HG03442 (cell line): ENCODE measurements at regions not wholly inside any gene's neighbourhood (a gene's known extent, or its start where the extent isn't known, plus 50 kb on each side); places are given as distances from the start of the nearest gene placed in this dataset.
"Not testable (repeated sequence)": the region's sequence is repeated elsewhere in the genome, so short reads cannot be mapped to it uniquely, and the experiment has no call there.

Experiments used
- ATAC-seq: cut with Tn5 transposase; IDR thresholded peaks from one replicate; pipeline ENCODE4 v1.9.1; 2021; ENCODE audit warnings: mild to moderate bottlenecking, moderate library complexity; ENCODE audit not compliant: unreplicated experiment

DNA sequence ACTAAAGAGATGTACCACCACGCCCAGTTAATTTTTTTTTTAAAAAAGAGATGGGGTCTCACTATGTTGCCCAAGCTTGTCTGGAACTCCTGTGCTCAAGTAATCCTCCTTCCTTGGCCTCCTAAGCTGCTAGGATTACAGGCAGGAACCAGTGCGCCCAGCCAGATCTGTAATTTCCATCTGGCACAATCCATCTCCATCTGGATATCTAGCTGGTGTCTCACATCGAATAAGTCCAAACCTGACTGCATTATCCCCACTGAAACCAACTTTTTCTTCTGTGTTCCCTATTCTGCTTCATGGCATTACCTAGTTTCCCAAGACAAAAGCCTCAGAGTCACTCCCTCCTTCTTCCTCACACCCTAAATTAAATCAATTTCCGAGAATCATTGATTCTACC lies 125.8 kb upstream of the TEX13C start:
- ATAC-seq: no peak

DNA sequence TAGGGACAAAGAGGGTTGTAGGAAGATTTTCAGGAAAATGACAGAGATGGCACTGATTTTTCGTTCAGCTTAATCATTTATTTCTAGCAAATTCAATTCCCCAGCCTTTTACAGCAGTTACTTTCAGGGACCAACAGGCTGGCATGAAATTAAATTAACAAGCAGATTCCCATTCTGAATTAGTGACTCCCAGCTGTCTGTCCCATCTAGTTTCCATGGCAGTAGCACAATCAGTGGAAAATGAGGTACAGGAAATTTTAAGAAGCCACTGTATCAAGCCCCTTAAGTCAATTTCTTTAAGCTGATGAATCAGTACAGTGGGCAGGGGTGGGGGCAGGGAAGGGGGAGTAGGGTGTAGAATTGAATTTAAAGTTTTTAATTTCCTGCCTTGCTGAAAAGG lies 121.1 kb upstream of the TEX13C start:
- ATAC-seq: no peak

DNA sequence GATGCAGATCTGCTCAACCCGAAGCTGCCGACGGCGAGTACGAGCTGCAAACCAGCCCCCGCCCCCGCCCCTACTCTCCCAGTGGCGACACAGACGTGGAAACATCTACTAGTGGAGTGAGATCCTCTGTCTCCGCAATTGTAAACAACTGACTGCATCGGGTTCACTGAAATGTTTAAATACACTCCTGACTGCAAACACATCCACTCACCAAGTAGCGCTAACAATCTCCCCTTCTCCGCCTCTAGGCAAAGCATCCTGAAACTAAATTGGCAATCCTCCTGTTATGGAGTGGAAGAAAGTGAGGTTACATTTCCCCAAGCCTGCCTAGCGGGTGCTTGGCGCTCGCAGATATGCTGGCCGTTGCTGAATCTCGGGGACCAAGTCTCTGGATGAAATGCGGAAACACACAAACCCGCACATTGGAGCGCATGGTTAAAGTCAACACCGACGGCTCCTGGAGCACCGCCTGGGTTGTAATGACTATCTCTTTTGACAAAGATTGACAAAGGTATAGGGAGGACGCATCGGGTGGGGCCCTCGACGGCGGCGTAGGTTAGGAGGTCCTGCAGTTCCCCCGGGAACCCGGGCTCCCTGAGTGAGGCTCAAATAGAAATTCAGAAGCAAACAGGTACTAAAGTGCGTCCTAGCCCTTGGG lies 117.0 kb upstream of the TEX13C start:
- ATAC-seq: no peak

DNA sequence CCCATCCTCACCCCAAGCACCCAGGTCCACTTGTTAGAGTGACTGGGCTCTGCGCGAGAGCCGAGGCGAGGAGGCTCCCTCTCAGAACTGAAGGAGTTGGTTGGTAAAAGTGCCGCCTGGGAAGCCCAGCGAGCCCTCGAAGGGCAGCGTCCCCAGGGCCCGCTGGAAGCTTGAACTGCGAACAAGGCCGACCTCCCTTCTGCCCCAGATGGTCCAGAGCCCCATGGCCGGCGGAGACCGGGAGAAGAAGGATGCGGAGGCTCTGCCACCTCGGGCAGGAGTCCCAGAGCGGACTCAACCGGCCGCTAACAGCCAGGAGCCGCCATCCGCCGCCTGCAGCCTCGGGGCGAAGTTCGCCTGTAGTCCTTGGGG lies 116.3 kb upstream of the TEX13C start:
- no peak for ATAC-seq

DNA sequence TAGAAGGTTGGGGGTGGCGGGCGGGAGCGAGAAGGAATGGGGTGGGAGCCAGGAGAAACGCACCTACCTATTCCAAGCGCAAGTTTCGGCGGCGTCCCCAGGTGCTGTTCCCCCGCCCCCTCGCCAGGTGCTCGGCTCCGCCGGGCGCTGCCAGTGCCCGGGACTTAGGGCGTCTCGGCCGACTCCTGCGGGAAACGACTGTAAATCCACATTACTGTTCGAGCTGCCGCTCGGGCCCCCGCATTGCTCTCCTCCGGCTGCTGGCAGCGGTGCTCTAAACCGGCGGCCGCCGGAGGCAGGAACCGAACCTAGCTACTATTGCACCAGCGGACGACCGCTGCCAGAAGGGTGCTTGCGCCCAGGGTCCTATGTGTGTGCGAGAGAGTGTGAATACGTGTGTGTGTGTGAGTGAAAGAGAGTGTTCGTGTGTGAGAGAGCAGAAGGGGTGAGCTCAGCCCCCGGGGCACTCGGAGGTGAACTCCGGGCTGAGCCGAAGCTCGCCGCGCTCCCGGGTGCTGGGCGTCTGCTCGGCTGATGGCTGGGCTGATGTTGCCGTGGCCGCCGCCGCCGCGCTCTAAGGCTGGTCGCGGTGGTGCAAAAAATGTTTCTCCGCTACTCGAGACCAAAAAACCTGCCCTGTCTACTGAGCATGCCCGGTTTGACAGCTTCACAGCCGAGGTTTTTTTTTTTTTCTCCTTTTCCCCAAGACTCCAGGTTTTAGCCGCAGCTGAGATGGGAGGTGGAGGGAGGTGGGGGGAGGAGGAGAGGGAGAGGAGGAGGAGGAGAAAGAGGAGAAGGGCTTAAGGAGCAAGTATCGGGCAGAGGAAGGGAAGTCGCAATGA lies 115.7 kb upstream of the TEX13C start:
- no peak for ATAC-seq

DNA sequence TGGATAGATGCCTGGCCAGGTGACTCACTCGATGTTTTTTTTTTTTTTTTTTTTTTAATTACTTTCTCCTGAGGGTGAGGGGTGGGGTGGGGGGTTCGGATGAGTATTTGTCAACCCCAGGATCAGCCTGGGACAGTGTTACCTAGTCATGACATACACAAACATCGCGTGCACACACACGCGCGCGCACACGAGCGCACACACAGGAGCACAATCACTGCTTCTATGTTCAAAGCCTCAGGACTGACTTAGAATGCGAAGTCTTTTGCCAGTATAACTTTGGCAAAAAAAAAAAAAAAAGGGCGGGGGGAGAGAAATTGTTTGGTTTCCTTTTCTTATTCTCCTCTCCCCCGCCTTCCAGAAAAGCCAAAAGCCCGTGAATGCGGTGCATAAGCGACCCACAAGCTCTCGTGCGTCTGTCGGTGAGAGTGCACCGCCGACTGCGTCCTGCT lies 115.0 kb upstream of the TEX13C start:
- ATAC-seq: no peak

DNA sequence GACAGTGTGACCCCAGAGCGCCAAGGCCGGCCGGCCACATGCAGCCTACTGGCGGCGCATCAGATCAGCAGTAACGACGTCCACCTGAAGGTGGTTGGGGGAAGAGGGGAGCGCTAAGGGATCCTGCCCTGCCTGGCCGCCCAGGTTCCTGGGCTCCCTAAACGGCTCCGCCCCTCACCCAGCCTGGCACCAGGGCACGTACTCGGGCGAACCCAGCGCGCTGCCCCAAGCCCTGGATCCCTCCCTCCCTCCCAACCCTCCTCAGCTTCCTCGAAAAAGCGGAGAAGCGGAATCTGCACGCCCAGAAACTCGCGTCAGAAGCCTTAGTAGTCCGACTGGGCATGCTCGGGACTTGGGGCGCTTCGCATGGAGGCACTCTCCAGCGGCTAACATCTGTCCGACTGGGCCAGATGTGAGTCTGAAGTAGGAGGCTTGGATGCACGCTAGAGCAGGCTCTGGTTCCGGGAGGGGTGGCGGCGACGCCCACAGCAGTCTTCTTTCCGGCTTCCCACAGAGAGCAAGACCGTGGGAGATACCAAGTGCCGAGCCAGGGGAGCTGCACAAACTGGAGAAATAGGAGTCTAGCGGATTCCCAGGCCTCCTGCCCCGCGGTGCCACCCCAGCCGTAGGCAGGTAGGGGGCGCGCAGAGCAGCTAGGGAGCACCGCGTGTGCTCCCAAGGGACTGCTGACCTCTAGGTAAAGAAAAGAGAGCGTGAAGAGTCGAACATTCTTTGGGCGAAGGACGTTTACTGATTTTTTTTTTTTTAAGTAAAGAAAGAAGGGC lies 114.3 kb upstream of the TEX13C start:
- no peak for ATAC-seq

DNA sequence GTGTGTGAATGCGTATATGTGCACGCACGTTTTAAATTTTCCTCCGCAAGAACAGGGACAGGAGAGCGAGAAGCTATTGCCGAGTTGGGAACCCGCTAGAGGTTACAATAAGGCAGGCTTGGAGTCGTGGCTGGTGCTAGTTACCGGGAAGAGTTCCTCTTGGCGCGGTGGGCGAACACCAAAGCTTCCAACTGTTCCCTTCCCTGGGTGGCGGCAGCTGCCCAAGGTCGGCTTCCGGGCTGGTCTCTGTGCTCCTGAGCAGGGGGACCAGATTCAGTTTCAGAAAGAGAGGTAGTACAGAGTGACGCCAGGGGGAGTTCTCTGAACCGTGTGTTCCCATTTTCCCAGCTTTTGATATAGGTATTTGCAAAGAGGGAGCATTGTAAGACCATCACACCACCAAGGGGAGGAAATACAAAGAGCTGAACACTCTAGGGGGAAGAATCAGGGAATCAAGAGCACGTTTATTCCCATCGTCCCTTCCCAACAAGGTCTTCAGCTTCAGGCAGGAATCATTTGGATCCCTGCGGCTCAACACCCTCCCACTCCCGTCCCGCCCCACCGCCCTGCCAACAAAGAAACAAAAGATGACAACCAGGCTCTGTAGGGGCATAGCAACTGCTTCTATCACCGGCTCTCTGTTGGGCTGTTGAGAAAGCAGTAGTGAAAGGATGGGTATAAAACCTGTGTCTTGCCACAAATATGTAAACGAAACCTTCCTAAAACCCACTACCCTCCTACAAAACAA lies 113.6 kb upstream of the TEX13C start:
- no peak for ATAC-seq

DNA sequence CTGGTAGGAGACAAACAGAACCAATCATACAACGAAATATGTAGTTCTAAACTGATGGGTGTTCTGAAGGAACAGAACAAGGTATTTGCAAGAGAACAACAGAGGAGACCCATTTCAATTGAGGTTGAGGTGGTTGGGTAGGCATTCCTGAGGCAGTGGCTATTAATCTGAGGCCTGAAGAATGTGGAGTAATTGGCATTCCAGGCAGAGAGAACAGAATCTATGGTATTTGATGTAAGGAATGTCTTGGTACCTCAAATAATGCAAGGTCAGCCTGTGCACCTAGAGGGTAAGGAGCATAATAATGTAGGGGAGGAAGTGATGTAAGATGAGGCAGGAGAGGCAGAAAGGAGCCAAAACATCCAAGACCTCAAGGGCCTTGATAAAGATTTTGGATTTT lies 109.5 kb upstream of the TEX13C start:
- no peak for ATAC-seq

DNA sequence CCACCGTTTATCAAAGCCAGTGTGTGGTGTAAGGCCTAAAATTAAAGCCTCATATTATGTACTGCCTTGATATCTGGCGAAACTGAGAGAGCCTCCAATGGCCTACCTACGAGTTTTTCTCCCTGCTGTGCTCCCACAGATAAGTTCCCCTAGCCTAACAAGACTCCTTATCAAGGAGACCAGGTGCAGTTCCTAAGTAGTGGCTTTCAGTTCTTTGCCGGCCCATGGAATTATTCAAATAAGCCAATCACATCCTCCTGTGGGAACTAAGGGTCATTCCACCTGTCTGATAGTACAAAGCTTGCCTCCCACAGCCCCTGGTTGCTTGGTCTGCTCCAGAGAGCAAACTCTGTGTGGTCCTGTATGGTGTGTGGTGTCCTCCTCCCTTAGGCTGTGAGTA lies 99.8 kb upstream of the TEX13C start:
- no peak for ATAC-seq

DNA sequence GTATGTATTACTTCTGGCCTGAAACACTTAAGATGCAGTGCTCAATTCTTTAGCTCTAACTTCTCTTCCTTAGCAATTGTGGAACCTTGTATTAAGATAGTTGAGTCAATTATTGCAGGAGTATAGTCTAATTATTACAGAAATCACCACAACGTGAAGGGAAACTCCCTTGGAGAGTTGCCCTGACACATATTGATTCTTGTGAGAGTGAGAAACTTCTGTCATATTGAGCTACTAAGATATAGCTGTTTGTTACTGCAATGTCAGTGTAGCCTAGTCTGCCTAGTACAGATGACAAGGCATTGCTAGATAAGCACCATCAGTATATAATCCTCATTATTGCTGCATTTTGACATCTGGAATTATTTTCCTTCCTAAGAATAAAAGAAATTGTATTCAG lies 82.7 kb upstream of the TEX13C start:
- no peak for ATAC-seq

DNA sequence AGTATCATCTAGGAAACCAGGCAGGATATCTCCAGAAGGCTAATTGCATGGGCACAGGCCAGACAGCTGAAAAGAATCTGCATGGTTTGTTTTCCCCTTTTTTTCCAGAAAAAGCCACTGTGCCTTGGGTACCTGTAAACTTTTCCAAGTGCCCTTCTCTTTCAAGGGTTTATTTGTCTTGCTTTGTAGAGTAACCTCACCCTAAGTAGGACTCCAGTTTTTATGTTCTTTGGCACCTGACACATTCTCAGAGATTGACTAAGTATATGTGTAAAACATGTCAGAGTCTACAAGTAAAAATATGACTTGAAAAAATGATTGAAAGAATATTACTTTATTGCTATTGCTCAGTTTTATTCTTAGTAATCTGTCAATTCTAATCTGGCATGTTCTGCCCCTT lies 70.7 kb upstream of the TEX13C start:
- ATAC-seq: no peak

DNA sequence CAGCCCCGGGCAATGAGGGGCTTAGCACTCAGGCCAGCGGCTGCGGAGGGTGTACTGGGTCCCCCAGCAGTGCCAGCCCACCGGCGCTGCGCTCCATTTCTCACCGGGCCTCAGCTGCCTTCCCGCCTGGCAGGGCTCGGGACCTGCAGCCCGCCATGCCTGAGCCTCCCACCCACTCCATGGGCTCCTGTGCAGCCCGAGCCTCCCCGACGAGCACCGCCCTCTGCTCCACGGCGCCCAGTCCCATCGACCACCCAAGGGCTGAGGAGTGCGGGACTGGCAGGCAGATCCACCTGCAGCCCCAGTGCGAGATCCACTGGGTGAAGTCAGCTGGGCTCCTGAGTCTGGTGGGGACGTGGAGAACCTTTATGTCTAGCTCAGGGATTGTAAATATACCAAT lies 63.9 kb upstream of the TEX13C start:
- ATAC-seq: not testable (repeated sequence)

DNA sequence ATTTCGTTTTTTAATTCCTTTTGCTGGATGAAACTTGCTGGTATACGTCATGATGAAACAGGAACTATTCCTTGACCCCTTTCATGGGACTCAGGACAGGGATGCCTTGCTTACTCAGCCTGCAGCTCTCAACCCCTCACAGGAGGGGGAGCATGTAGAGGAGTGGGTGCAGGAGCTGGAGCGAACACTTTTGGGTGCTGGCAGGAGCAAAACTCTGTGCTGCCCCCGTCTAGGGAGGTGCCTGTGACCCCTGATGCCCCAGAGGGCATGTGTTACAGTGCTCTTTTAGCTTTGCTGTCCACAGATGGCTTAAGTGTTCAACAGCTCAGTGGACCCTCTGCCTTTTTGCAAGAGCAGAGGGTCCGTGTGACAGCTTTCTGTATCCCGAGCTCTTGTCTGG lies 56.8 kb upstream of the TEX13C start:
- ATAC-seq: no peak

DNA sequence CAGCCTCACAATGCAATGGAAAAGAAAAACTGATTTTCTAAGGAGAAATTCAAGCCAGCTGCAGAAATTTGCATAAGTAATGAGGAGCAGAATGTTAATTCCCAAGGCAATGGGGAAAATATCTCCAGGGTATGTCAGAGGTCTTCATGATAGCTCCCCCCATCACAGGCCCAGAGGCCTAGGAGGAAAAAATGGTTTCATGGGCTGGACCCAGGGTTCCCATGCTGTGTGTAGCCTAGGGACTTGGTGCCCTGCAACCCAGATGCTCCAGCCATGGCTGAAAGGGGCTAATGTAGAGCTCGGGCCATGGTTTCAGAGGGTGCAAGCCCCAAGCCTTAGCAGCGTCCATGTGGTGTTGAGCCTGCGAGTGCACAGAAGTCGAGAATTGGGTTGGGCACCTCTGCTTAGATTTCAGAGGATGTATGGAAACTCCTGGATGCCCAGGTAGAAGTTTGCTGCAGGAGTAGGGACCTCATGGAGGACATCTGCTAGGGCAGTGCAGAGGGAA lies 53.5 kb upstream of the TEX13C start:
- no peak for ATAC-seq
